Endothelial cell of umbilical vein (primary cell): ENCODE measurements at regions not wholly inside any gene's neighbourhood (a gene's known extent, or its start where the extent isn't known, plus 50 kb on each side); places are given as distances from the start of the nearest gene placed in this dataset.

ENCODE experiments used
- BruUV-seq: library from RNA; stranded (reverse); fragments of 400-500 nt; replicated peaks from 2 replicates; lab custom pipeline; 2021; lab: Mats Ljungman, UMichigan
- CTCF ChIA-PET: fragments of 300-600, 350-600 bp; sonication (Branson Sonifier 250); formaldehyde crosslinking; loops from one replicate; lab custom pipeline; 2021; ENCODE audit warnings: antibody characterized with exemption, inconsistent platforms; lab: Charles Lee
- POLR2A ChIA-PET: fragments of 300-600, 350-600 bp; sonication (Branson Sonifier 250); formaldehyde crosslinking; loops from one replicate; lab custom pipeline; 2021; ENCODE audit warnings: antibody characterized with exemption, inconsistent platforms; lab: Charles Lee
- DNase-seq: peaks from one replicate; pipeline ENCODE4 v3.0.0-alpha.2; 2011; ENCODE audit warnings: low read depth, low spot score
- FAIRE-seq: peaks from 2 replicates; lab custom pipeline; 2011; peaks lifted over from hg19 to GRCh38; lab: Jason Lieb, UNC
- H2AFZ ChIP-seq: 2 replicates; pipeline ENCODE4 v1.6.0; 2012; ENCODE audit warnings: low read depth, low read length, control low read depth, inconsistent platforms
- H3K27ac ChIP-seq: 2 replicates; pipeline ENCODE4 v1.5.1; 2011; ENCODE audit warnings: low read depth, mild to moderate bottlenecking, control low read depth, low read length, moderate library complexity; ENCODE audit not compliant: insufficient read depth
- H3K27me3 ChIP-seq, 2 experiments: 2 replicates each; pipeline versions ENCODE4 v1.6.0 to v1.6.1; 2011; ENCODE audit warnings: low read length in 2 of 2, mixed read lengths in 1 of 2; ENCODE audit not compliant: control insufficient read depth in 2 of 2, insufficient read depth in 2 of 2
- H3K36me3 ChIP-seq, 2 experiments: 2 replicates in 1 of 2; 3 replicates in 1 of 2; pipeline ENCODE4 v1.5.1; 2011; ENCODE audit warnings: low read length in 2 of 2, mild to moderate bottlenecking in 1 of 2, moderate library complexity in 1 of 2; ENCODE audit not compliant: control insufficient read depth in 2 of 2, insufficient read depth in 2 of 2; ENCODE audit errors: extremely low read depth in 1 of 2
- H3K4me1 ChIP-seq: 3 replicates; pipeline ENCODE4 v1.5.1; 2011; ENCODE audit warnings: mild to moderate bottlenecking, low read length; ENCODE audit not compliant: control insufficient read depth, insufficient read depth; ENCODE audit errors: extremely low read depth
- H3K4me2 ChIP-seq: 2 replicates; pipeline ENCODE4 v1.6.1; 2011; ENCODE audit warnings: low read length, control low read depth, mixed read lengths; ENCODE audit not compliant: insufficient read depth
- H3K4me3 ChIP-seq, 3 experiments: fragments of 200-600 bp in 1 of 3; sonication (generic), shearing (Covaris generic) in 1 of 3; replicated peaks in 1 of 3; 2 replicates each; pipeline ENCODE4 v1.5.1; 2011 to 2016; ENCODE audit warnings: control low read depth in 3 of 3, low read length in 3 of 3, mild to moderate bottlenecking in 2 of 3, inconsistent platforms in 1 of 3, low read depth in 1 of 3, moderate library complexity in 1 of 3; ENCODE audit not compliant: insufficient read depth in 1 of 3
- H3K79me2 ChIP-seq: 2 replicates; pipeline ENCODE4 v1.6.0; 2012; ENCODE audit warnings: low read length, inconsistent platforms; ENCODE audit not compliant: control insufficient read depth, insufficient read depth
- H3K9ac ChIP-seq: replicated peaks from 2 replicates; pipeline ENCODE3; 2011; ENCODE audit warnings: low read length, control low read depth; ENCODE audit not compliant: insufficient read depth; ENCODE audit errors: extremely low read depth
- H3K9me1 ChIP-seq: replicated peaks from 3 replicates; pipeline ENCODE4 v1.6.0; 2011; ENCODE audit warnings: mild to moderate bottlenecking, low read length; ENCODE audit not compliant: control insufficient read depth, insufficient read depth; ENCODE audit errors: extremely low read depth
- H3K9me3 ChIP-seq: replicated peaks from 2 replicates; pipeline ENCODE4 v1.5.1; 2012; ENCODE audit warnings: low read length, inconsistent platforms; ENCODE audit not compliant: control insufficient read depth, insufficient read depth
- H4K20me1 ChIP-seq: replicated peaks from 2 replicates; pipeline ENCODE3; 2011; ENCODE audit warnings: mild to moderate bottlenecking, low read length; ENCODE audit not compliant: control insufficient read depth, insufficient read depth; ENCODE audit errors: extremely low read depth
- CTCF ChIP-seq, 2 donors: IDR thresholded peaks; 1 replicate in 1 of 2; 2 replicates in 1 of 2; pipeline ENCODE4 v1.5.1; 2011; ENCODE audit warnings: low read length in 2 of 2, mild to moderate bottlenecking in 2 of 2, moderate library complexity in 2 of 2, control low read depth in 1 of 2, inconsistent platforms in 1 of 2, low read depth in 1 of 2; ENCODE audit not compliant: insufficient read depth in 1 of 2; ENCODE audit errors: extremely low read depth in 1 of 2
- EZH2 ChIP-seq: IDR thresholded peaks from 2 replicates; pipeline ENCODE4 v1.6.1; 2012; ENCODE audit warnings: borderline replicate concordance, low read depth, mild to moderate bottlenecking, moderate library complexity, low read length, inconsistent platforms; ENCODE audit not compliant: severe bottlenecking
- FOS ChIP-seq: IDR thresholded peaks from 2 replicates; pipeline ENCODE4 v1.6.1; 2011; ENCODE audit warnings: mild to moderate bottlenecking, low read length, moderate library complexity, borderline replicate concordance; ENCODE audit not compliant: insufficient read depth
- GATA2 ChIP-seq: IDR thresholded peaks from 2 replicates; pipeline ENCODE4 v1.7.0; 2011; ENCODE audit warnings: low read depth, mild to moderate bottlenecking, moderate library complexity, mixed read lengths, low read length; ENCODE audit not compliant: insufficient read length, insufficient read depth
- JUN ChIP-seq: IDR thresholded peaks from 2 replicates; pipeline ENCODE4 v1.6.1; 2011; ENCODE audit warnings: borderline replicate concordance, low read depth; ENCODE audit not compliant: insufficient read length, insufficient read depth
- MAX ChIP-seq: IDR thresholded peaks from 2 replicates; pipeline ENCODE4 v1.6.1; 2011; ENCODE audit not compliant: insufficient read depth, insufficient read length
- MYC ChIP-seq: IDR thresholded peaks from one replicate; pipeline ENCODE4 v1.6.1; 2011; ENCODE audit warnings: mild to moderate bottlenecking, low read depth, low read length
- POLR2A ChIP-seq: IDR thresholded peaks from 2 replicates; pipeline ENCODE4 v1.6.1; 2012; ENCODE audit warnings: low read depth, mild to moderate bottlenecking, control low read depth, low read length
- POLR2AphosphoS5 ChIP-seq: IDR thresholded peaks from 2 replicates; pipeline ENCODE4 v1.6.1; 2012; ENCODE audit warnings: low read depth, mild to moderate bottlenecking, control low read depth, low read length, moderate library complexity; ENCODE audit not compliant: insufficient read depth
- dilution Hi-C: fragments of 300-500 bp; cut with MboI; formaldehyde crosslinking; loops from one replicate; pipeline ENCODE4 v1.15.0; 2019; ENCODE audit warnings: low sequenced_read_pairs; ENCODE audit not compliant: extremely low pct_ligation_motif_present
- intact Hi-C: fragments of 100-400 bp; cut with micrococcal nuclease; formaldehyde crosslinking; loops from one replicate; pipeline ENCODE4 v1.10.0; 2022

GRCh38 chr4:181618896-181619295 is 624.3 kb upstream of the TENM3 start:
- POLR2A ChIA-PET: no interaction called here

More at GRCh38 chr4:181618896-181619295, 624.3 kb upstream of the TENM3 start:
- dilution Hi-C loops: no loop called here
- no peak overlapping the region for H3K4me3 ChIP-seq
- H3K4me2 ChIP-seq: no peak overlapping the region
- FAIRE-seq: no peak
- H3K9ac ChIP-seq: no peak overlapping the region
- no peaks in the 10 kb centered on the region for H3K4me1 ChIP-seq
- no peak overlapping the region for H2AFZ ChIP-seq
- no peak for TF ChIP-seq EZH2
- TF ChIP-seq JUN: no peak
- no peak for TF ChIP-seq GATA2
- TF ChIP-seq FOS: no peak
- TF ChIP-seq POLR2AphosphoS5: no peak
- TF ChIP-seq MAX: no peak
- no peak for TF ChIP-seq MYC
- TF ChIP-seq POLR2A: no peak
- no peak for TF ChIP-seq CTCF (IDR thresholded peaks at IDR 0.05; ENCODE audit: extremely low read depth in 1 of 2, insufficient read depth in 1 of 2, low read depth in 1 of 2, low read length in 2 of 2)
- no peaks in the 10 kb centered on the region for H3K9me1 ChIP-seq
- no TSS peak for BruUV-seq
- CTCF ChIA-PET: no interaction called here
- H3K36me3 ChIP-seq: no peaks in the 10 kb centered on the region
- no peak overlapping the region for H3K27ac ChIP-seq
- H4K20me1 ChIP-seq: no peaks in the 10 kb centered on the region
- H3K27me3 ChIP-seq: no peaks in the 10 kb centered on the region
- no peak for DNase-seq
- H3K79me2 ChIP-seq: no peaks in the 10 kb centered on the region
- intact Hi-C loops: no loop called here
- peaks cover 4% of the 10 kb centered on the region for H3K9me3 ChIP-seq
